HG02840 (cell line): ENCODE measurements at regions not wholly inside any gene's neighbourhood (a gene's known extent, or its start where the extent isn't known, plus 50 kb on each side); places are given as distances from the start of the nearest gene placed in this dataset.

Experiments
- ATAC-seq: cut with Tn5 transposase; IDR thresholded peaks from one replicate; pipeline ENCODE4 v1.9.1; 2021; ENCODE audit warnings: mild to moderate bottlenecking, moderate library complexity, moderate number of reproducible peaks; ENCODE audit not compliant: unreplicated experiment, low FRiP score

GRCh38 chr2:65671670-65672242, 239.4 kb upstream of the SPRED2 start:
- no peak for ATAC-seq

GRCh38 chr2:65669574-65669973, 237.2 kb upstream of the SPRED2 start:
- no peak for ATAC-seq

DNA sequence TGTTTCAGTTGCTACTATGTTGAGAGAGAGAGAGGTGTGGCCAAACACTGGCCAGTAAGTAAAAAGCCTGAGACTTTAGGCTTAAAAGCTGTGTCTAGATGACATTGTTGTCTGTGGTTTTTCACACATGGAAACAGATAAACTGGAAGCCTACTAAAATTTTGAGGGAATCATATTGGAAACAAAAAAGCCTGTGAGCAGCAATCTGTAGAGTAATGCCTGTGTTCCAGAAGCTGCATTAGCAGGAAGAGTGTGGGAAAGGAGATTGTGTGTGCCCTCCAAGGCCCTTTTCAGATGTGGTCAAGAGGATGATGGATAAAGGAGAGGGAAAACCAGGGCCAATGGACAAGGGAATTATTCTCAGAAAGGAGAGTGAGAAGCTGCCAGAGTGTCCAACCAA, 236.3 kb upstream of the SPRED2 start:
- ATAC-seq, result no peak

DNA sequence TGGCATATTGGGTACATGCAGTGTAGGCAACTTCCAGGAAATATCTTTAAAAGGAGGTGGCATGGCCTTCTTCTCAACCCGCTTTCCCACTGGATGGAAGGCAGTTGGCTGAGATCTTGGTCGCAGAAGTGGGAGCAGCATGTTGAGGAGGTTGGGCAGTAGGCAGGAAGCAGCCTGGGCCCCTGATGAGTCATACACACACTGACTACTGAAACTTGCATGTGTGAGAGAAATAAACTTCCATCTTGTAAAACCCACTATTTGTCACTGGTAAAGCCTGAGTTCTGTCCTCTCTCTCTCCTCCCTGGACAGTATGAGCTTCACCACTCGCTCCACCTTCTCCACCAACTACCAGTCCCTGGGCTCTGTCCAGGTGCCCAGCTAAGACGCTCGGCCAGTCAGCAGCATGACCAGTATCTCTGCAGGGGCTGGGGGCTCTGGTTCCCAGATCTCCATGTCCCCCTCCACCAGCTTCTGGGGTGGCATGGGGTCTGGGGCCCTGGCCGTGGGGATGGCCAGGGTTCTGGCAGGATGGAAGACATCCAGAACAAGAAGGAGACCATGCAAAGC, 233.8 kb upstream of the SPRED2 start:
- peak; percentile 97 for ATAC-seq

DNA sequence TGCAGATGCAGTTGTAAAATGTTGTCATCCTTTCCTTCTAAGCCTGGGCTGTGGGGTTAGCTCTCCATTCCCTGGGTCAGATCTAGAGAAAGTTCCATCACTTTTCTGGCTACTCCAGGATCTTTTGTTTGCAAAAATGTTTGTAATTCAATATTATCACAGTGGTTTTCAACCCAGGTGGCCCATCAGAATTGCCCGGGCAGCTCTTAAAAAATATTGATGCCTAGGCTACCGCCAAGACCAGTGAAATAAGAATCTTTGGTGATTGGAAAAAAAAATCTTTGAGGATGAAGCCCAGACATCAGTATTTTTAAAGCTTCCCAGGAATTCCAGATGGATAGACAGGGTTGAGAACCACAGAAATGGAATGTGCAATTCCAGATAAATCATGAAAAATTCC, 232.5 kb upstream of the SPRED2 start:
- no peak for ATAC-seq

DNA sequence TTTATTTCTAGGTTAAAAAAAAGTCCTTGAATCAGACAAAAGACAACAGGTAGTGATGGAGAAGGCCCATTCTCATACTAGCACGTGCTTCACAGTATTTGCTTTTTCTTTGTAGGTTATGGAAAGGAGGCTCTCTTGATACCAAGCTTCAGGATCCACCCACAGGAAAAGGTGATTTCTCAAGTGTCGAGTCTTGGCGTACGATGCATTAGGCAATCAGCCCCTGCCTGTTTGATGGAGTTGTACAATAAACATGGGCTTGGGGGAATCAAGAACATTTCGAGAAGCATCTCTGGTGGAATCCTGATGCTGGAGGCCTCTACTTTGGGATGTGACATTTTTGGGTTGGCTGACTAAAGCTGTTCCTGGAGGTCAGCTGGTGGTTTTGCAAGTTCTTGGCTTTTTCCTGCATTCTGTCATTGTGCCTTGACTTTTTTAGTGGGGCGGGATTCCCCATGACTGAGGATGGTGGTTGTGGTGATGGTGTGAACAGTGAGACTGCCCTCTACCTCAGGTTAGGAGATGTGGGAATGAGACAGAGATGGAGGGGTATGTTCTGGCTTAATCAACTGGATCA, 231.5 kb upstream of the SPRED2 start:
- ATAC-seq, result no peak

DNA sequence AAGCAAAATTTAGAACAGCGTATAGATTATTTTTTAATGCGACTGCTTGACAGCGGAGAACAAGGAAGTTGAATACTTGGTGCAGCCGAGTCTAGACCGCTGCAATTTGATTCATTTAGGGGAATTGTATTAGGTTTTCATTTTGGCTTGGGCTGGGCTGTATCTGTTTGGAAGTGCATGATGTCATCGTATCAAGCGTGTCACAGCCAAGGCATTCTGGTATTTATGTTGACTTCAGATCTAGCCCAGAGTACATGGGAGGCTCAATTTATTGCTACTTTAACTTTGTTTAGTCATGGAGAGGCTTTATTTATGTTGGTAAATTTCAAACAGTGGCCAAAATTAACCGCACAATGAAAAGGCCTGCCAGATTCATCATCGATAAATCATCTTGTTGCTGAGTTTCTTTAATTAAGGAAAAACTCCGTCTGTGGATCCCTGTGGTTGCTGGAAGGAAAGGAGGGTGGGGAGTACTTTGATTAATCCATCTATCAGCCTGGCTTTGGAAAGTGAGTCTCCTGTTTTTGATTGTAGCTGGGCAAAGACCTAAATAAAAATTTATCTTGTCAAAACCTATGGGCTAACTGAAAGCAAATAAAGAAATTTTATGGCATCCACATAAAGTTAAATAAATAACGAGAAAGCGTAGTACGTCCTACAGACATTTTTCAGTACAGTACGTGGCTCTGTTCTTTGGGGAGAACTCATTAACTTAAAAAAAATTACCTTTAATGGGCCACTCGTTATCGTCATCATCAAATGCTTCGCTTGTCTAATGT, 230.4 kb upstream of the SPRED2 start:
- no peak for ATAC-seq

DNA sequence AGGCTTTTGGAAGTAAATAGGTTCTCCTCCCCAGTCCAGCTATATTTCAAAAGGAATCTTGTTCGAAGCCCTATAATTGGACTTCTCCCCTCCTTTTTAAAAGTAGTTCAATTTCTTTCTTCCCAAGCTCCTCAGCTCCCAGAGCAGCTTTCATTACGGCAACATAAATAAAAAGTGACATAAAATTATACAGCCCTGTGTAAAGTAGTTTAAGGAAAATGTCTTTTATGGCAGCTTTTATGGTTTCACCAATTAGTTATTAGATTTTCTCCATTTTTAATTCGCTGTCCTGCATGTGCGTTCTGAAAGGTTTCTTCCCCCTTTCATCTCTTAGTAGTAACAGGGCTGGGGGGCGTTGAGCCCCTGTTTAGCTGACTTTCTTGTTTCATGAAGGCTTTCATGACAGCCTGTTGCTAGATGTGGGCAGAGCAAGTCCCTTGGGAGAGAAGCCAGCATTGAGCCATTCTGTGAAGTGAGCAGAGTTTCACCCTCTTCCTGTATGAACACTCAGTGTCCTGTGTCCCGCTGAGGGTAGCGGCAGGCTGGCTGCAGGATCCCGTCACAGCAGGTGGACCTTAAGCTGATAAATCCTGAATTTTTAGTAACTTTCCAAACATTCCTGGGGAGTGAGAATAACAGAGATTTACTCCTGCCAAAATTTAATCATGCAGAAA, 229.7 kb upstream of the SPRED2 start:
- ATAC-seq, result no peak

GRCh38 chr2:65660340-65660739, 227.9 kb upstream of the SPRED2 start:
- ATAC-seq, result no peak

- no peak for ATAC-seq
Observed at GRCh38 chr2:65658881-65659280, 226.5 kb upstream of the SPRED2 start.

GRCh38 chr2:65658266-65658665, 225.9 kb upstream of the SPRED2 start:
- no peak for ATAC-seq

DNA sequence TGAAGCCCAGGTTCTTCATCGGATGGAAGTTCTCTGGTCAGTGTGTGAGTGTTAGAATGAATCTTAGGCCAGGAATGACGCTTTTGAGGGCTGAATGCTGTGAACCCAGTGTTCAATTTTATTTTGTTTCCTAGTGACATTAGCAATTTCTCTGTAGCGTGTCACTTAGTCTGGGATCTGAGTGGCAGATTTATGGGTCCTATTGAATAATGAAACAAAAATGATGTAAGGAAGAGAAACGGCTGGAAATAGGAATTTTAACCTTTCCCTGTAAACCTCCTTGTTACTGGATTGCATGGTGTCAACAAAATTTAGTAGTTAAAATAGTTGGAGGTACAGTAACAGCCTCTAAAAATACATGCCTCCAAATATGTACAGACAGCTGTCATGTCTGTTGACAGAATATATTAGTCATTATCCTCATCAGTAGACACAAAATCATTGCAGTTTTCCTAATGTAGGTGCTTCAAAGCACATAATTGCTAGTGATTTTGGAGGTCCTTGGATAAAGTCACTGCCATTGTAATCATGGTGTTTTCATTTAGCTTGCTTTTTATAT, 223.8 kb upstream of the SPRED2 start:
- no peak for ATAC-seq

GRCh38 chr2:65655000-65655399, 222.6 kb upstream of the SPRED2 start:
- ATAC-seq, result no peak

DNA sequence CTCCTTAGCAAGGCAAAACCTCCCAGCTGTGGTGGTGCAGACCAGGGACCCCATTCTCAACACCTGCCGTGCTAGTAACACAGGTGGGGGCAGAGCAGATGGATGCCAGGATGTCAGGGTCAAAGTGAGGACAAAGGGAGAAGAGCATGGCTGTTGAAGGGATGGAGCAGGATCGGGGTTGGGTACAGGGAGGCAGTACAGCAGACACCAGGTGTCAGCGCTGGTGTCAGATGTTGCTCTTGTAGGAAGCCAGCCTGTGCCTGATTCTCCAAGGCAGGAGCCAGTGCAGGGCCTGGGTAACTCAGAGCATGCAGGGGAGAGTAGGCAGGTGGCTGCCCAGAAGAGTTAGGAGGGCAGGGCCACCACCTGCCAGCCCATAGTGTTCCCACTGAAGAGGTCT, 222.1 kb upstream of the SPRED2 start:
- ATAC-seq, result no peak

DNA sequence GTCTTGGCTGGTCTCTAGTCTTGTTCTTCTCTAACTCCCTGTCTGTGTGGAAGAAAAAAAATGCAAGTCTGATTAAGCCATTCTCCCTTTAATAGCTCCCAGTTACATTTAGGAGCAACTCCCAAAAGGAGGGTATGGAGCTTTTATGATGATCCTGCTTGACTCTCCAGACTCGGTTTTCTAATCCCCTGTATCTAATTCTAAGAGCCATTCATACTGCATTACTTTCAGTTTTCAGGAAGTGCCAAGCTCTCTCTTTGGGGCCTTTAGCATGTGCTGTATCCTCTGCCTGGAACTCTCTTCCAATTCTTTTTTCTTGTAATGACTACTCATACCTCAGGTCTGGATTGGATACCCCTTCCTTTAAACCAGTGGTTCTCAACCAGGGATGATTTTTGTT, 219.7 kb upstream of the SPRED2 start:
- ATAC-seq, result no peak

- no peak for ATAC-seq
Observed at GRCh38 chr2:65649811-65650589, 217.6 kb upstream of the SPRED2 start.

DNA sequence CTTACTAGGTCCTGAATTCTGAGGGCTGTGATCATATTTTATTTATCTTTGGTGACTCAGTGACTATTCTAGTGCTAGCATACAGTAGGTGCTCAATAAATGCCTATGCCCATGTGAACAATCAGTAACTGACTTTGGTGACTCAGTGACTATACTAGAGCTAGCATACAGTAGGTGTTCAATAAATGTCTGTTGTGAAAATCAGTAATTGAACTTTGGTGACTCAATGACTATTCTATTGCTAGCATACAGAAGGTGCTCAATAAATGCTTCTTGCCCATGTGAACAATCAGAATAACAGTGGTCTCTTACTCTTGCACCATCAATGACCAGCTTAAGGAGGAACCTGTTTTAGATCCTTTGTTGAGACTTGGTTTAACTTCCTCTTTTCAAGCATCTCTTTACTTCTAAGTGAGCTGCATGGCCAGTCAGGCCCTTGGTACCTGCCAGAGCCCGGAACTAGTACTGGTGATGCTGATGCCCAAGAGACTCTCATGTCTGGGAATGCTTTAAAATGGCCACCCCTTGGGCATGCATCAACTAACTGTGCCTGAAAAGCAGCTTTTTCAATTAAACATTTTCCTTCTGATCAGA, 214.9 kb upstream of the SPRED2 start:
- no peak for ATAC-seq

DNA sequence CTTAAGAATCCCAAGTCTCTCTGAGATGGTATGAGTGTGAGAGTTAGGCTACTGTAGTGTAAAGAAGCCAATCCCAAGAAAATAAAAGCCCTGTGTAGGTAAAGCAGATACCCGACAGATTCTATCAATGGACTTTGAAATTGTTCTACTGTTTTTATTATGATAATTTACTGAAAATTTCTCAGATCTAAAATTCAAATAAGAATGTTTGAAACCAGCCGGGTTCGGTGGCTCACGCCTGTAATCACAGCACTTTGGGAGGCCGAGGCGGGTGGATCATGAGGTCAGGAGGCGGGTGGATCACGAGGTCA, 208.3 kb upstream of the SPRED2 start:
- no peak for ATAC-seq

DNA sequence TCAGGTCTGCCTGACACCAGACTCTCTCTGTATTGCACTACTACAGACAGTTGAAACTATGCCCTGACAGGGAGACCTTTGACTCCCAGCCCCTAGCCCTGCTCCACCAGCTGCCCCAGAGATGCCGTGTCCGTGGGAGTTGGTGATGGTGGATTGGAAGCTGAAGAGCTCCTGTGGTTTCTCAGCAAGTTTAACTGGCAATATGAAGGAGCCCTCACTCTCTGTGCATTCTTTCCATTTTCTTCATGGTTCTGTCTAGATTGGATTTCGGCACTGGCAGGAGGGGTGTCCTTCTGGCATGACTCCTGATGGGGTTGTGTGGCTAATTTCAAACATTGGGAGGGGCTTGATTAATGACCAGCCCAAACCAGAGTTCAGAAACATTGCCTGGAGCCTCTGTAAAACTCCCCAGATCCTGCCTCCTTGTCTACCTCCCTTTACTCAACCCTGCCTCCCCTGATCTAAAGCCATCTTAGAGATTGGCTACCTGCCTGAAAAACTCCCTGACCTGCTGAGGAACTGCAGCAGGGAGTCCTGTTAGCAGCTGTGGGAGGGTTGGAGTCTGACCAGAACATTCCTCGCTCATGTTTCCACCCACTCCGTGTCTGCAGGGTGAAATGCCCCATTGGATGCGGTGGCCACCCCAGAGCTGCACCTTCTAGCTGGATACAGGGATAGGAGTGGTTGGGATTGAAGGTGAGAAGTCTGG, 206.9 kb upstream of the SPRED2 start:
- no peak for ATAC-seq
